Tibial nerve (tissue), 4 donors: ENCODE measurements at regions not wholly inside any gene's neighbourhood (a gene's known extent, or its start where the extent isn't known, plus 50 kb on each side); places are given as distances from the start of the nearest gene placed in this dataset.

ENCODE experiments used
- DNase-seq, 2 donors: peaks; one replicate each; pipeline ENCODE4 v3.0.0-alpha.2; 2019; ENCODE audit warnings: low spot score in 2 of 2
- H3K27ac ChIP-seq, 4 donors: fragments of 200-600 bp; sonication (generic) in 3 of 4; one replicate each; pipeline ENCODE4 v1.5.1; 2017 to 2019; ENCODE audit warnings: mild to moderate bottlenecking in 1 of 4
- H3K27me3 ChIP-seq, 2 donors: fragments of 200-600 bp; sonication (generic) in 1 of 2; one replicate each; pipeline versions ENCODE4 v1.5.1 to v1.6.0; 2017 to 2019
- H3K36me3 ChIP-seq, 3 donors: fragments of 200-600 bp; sonication (generic); one replicate each; pipeline ENCODE4 v1.5.1; 2018 to 2019
- H3K4me1 ChIP-seq, 4 donors: fragments of 200-600 bp; sonication (generic) in 3 of 4; one replicate each; pipeline ENCODE4 v1.5.1; 2017 to 2019
- H3K4me3 ChIP-seq, 4 donors: fragments of 200-600 bp; sonication (generic) in 3 of 4; one replicate each; pipeline ENCODE4 v1.5.1; 2017 to 2019; ENCODE audit warnings: mild to moderate bottlenecking in 1 of 4, moderate library complexity in 1 of 4
- H3K9me3 ChIP-seq, 4 donors: fragments of 200-600 bp; sonication (generic) in 3 of 4; one replicate each; pipeline ENCODE4 v1.5.1; 2017 to 2019
- CTCF ChIP-seq, 5 experiments: fragments of 200-600 bp in 3 of 5; fragments of 450-650 bp in 2 of 5; sonication (generic) in 3 of 5; IDR thresholded peaks; one replicate each; pipeline ENCODE4 v1.5.1; 2016 to 2019; ENCODE audit warnings: antibody characterized with exemption in 5 of 5, mild to moderate bottlenecking in 3 of 5, moderate library complexity in 2 of 5
- EP300 ChIP-seq, 2 donors: sonication (generic); formaldehyde crosslinking; IDR thresholded peaks; one replicate each; pipeline ENCODE4 v1.6.1; 2017; ENCODE audit warnings: antibody characterized with exemption in 2 of 2, mild to moderate bottlenecking in 1 of 2
- POLR2A ChIP-seq, 2 donors: fragments of 450-650 bp; IDR thresholded peaks; one replicate each; pipeline ENCODE4 v1.6.1; 2017; ENCODE audit warnings: antibody characterized with exemption in 2 of 2, mild to moderate bottlenecking in 2 of 2, moderate library complexity in 2 of 2
- whole genome bisulfite sequencing, 2 donors: methylation state at CpG; one replicate each; pipeline ENCODE4 v1.1.5; 2018; 5-methylcytosine and 5-hydroxymethylcytosine counted together

GRCh38 chr9:90741036-90741435 lies 60.6 kb upstream of the SYK start:
- no peak overlapping the region for H3K27ac ChIP-seq
- H3K4me1 ChIP-seq, result no peaks in the 10 kb centered on the region
- no peak for TF ChIP-seq POLR2A (IDR thresholded peaks at IDR 0.05)
- no peak for TF ChIP-seq CTCF (IDR thresholded peaks at IDR 0.05)
- no peak for TF ChIP-seq EP300 (IDR thresholded peaks at IDR 0.05)
- WGBS, 2 donors, result 90 to 94% methylated on average over 1 of the region's 1 CpG
- peaks cover 0 to 17% (median 0%) of the 10 kb centered on the region in 4 donors for H3K9me3 ChIP-seq
- H3K4me3 ChIP-seq, result no peak overlapping the region
- no peaks in the 10 kb centered on the region for H3K36me3 ChIP-seq
- DNase-seq, result no peak
- no peaks in the 10 kb centered on the region for H3K27me3 ChIP-seq

GRCh38 chr9:90737742-90738141 lies 63.9 kb upstream of the SYK start:
- Histone ChIP-seq H3K36me3 (no peaks in the 10 kb centered on the region), H3K27me3 (no peaks in the 10 kb centered on the region), H3K27ac (no peak overlapping the region), H3K4me1 (no peaks in the 10 kb centered on the region), H3K9me3 (peaks cover 0 to 17% (median 0%) of the 10 kb centered on the region in 4 donors), H3K4me3 (no peak overlapping the region)
- TF ChIP-seq EP300 (IDR thresholded peaks at IDR 0.05) (no peak), CTCF (IDR thresholded peaks at IDR 0.05) (no peak), POLR2A (IDR thresholded peaks at IDR 0.05) (no peak)
- WGBS, 2 donors, result 81 to 86% methylated on average over 1 of the region's 1 CpG
- DNase-seq, result no peak

GRCh38 chr9:90735952-90736351 lies 65.7 kb upstream of the SYK start:
- no peaks in the 10 kb centered on the region for H3K36me3 ChIP-seq
- no peak overlapping the region for H3K4me3 ChIP-seq
- H3K27ac ChIP-seq, result no peak overlapping the region
- 25 to 64% methylated on average over 1 of the region's 1 CpG for WGBS, 2 donors
- H3K4me1 ChIP-seq, result no peaks in the 10 kb centered on the region
- H3K27me3 ChIP-seq, result no peaks in the 10 kb centered on the region
- no peak for TF ChIP-seq CTCF (IDR thresholded peaks at IDR 0.05)
- no peak for TF ChIP-seq POLR2A (IDR thresholded peaks at IDR 0.05)
- TF ChIP-seq EP300 (IDR thresholded peaks at IDR 0.05), result no peak
- no peak for DNase-seq
- peaks cover 0 to 17% (median 0%) of the 10 kb centered on the region in 4 donors for H3K9me3 ChIP-seq

GRCh38 chr9:90734631-90735030 lies 67.0 kb upstream of the SYK start:
- H3K4me3 ChIP-seq, result no peak overlapping the region
- WGBS, 2 donors, result 82 to 83% methylated on average over 7 of the region's 7 CpGs
- H3K9me3 ChIP-seq, result peaks cover 0 to 11% (median 0%) of the 10 kb centered on the region in 4 donors
- H3K27me3 ChIP-seq, result no peaks in the 10 kb centered on the region
- no peak overlapping the region for H3K27ac ChIP-seq
- no peak for DNase-seq
- H3K4me1 ChIP-seq, result no peaks in the 10 kb centered on the region
- TF ChIP-seq EP300 (IDR thresholded peaks at IDR 0.05) (no peak), POLR2A (IDR thresholded peaks at IDR 0.05) (no peak), CTCF (IDR thresholded peaks at IDR 0.05) (no peak)
- no peaks in the 10 kb centered on the region for H3K36me3 ChIP-seq

DNA sequence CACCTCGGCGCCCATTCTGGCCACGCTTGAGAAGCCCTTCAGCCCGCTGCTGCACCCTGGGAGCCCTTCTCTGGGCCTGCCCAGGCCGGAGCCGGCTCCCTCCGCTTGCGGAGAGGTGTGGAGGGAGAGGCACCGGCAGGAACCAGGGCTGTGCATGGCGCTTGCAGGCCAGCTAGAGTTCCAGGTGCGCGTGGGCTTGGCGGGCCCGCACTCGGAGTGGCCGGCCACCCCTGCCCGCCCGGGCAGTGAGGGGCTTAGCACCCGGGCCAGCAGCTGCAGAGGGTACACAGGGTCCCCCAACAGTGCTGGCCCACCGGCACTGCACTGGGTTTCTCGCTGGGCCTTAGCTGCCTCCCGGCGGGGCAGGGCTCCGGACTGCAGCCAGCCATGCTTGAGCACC lies 72.3 kb upstream of the SYK start:
- no peak for TF ChIP-seq CTCF (IDR thresholded peaks at IDR 0.05)
- no peak for TF ChIP-seq EP300 (IDR thresholded peaks at IDR 0.05)
- no peak for TF ChIP-seq POLR2A (IDR thresholded peaks at IDR 0.05)
- Histone ChIP-seq H3K4me3 (no peak overlapping the region), H3K27ac (no peak overlapping the region), H3K36me3 (no peaks in the 10 kb centered on the region), H3K27me3 (no peaks in the 10 kb centered on the region), H3K9me3 (no peaks in the 10 kb centered on the region), H3K4me1 (no peaks in the 10 kb centered on the region)
- DNase-seq, result no peak
- WGBS, 2 donors, result 95 to 97% methylated on average over 10 to 23 of the region's 24 CpGs
